ENCODE measurements at regions not wholly inside any gene's neighbourhood (a gene's known extent, or its start where the extent isn't known, plus 50 kb on each side); places are given as distances from the start of the nearest gene placed in this dataset.

- no peak for DNase-seq (ENCODE audit: extremely low read depth, low read depth)
Measured at GRCh38 chr11:59302991-59303390, 55.7 kb upstream of the OR5AN1 start.

- DNase-seq (ENCODE audit: extremely low read depth, low read depth) = no peak
Measured at GRCh38 chr11:59295435-59295834, 63.3 kb upstream of the OR5AN1 start.

GRCh38 chr11:59292611-59293010, 66.1 kb upstream of the OR5AN1 start:
- DNase-seq (ENCODE audit: extremely low read depth, low read depth) = no peak

- DNase-seq (ENCODE audit: extremely low read depth, low read depth) = no peak
Measured at GRCh38 chr11:59291228-59291627, 67.5 kb upstream of the OR5AN1 start.

GRCh38 chr11:59289356-59290181, 69.1 kb upstream of the OR5AN1 start:
- no peak for DNase-seq (ENCODE audit: extremely low read depth, low read depth)

GRCh38 chr11:59285716-59286260, 72.9 kb upstream of the OR5AN1 start:
- no peak for DNase-seq (ENCODE audit: extremely low read depth, low read depth)

- no peak for DNase-seq (ENCODE audit: extremely low read depth, low read depth)
Measured at GRCh38 chr11:59284773-59285129, 72.0 kb upstream of the MPEG1 start.

GRCh38 chr11:59283825-59284772, 71.4 kb upstream of the MPEG1 start:
- peak; percentile 31 for DNase-seq (ENCODE audit: extremely low read depth, low read depth)

GRCh38 chr11:59283311-59283710, 70.6 kb upstream of the MPEG1 start:
- no peak for DNase-seq (ENCODE audit: extremely low read depth, low read depth)

- DNase-seq (ENCODE audit: extremely low read depth, low read depth) = no peak
Measured at GRCh38 chr11:59281177-59281576, 68.5 kb upstream of the MPEG1 start.

- DNase-seq (ENCODE audit: extremely low read depth, low read depth) = no peak
Measured at GRCh38 chr11:59273373-59273841, 60.7 kb upstream of the MPEG1 start.

- no peak for DNase-seq (ENCODE audit: extremely low read depth, low read depth)
Measured at GRCh38 chr11:59272771-59273372, 60.1 kb upstream of the MPEG1 start.

GRCh38 chr11:59271811-59272327, 59.1 kb upstream of the MPEG1 start:
- no peak for DNase-seq (ENCODE audit: extremely low read depth, low read depth)

- no peak for DNase-seq (ENCODE audit: extremely low read depth, low read depth)
Measured at GRCh38 chr11:59271247-59271755, 58.6 kb upstream of the MPEG1 start.

GRCh38 chr11:59267736-59268475, 55.2 kb upstream of the MPEG1 start:
- DNase-seq (ENCODE audit: extremely low read depth, low read depth) = no peak

GRCh38 chr11:59267196-59267595, 54.5 kb upstream of the MPEG1 start:
- DNase-seq (ENCODE audit: extremely low read depth, low read depth) = no peak

GRCh38 chr11:59266491-59266890, 53.8 kb upstream of the MPEG1 start:
- no peak for DNase-seq (ENCODE audit: extremely low read depth, low read depth)

GRCh38 chr11:59265735-59266134, 53.0 kb upstream of the MPEG1 start:
- no peak for DNase-seq (ENCODE audit: extremely low read depth, low read depth)

GRCh38 chr11:59264736-59265135, 52.0 kb upstream of the MPEG1 start:
- DNase-seq (ENCODE audit: extremely low read depth, low read depth) = no peak

Data from NCI-H460 (cell line).